ENCODE measurements at regions not wholly inside any gene's neighbourhood (a gene's known extent, or its start where the extent isn't known, plus 50 kb on each side); places are given as distances from the start of the nearest gene placed in this dataset.

GRCh38 chr4:10333942-10334341 is 123.3 kb downstream of the ZNF518B start:
- no peak overlapping the region for H3K4me2 ChIP-seq (ENCODE audit: low read length)
- H3K27ac ChIP-seq (ENCODE audit: low read depth, low read length) = no peak overlapping the region
- H3K9me2 ChIP-seq (ENCODE audit: insufficient read depth) = no peaks in the 10 kb centered on the region
- no peaks in the 10 kb centered on the region for H3K36me3 ChIP-seq (ENCODE audit: control insufficient read depth in 1 of 2, insufficient read depth in 2 of 2, low read length in 2 of 2)
- CTCF ChIA-PET = no interaction called here
- H3K4me1 ChIP-seq (ENCODE audit: control insufficient read depth in 1 of 2, insufficient read depth in 2 of 2, low read length in 2 of 2) = no peaks in the 10 kb centered on the region
- RAD21 ChIA-PET (ENCODE audit: low non-redundant PET in 1 of 2, low total read pairs in 2 of 2, uncharacterized antibody in 2 of 2, unreplicated experiment in 2 of 2) = no interaction called here
- H3K27me3 ChIP-seq (ENCODE audit: insufficient read depth, low read length) = peaks cover 69% of the 10 kb centered on the region
- H4K20me1 ChIP-seq (ENCODE audit: insufficient read depth) = no peaks in the 10 kb centered on the region
- POLR2A ChIA-PET = no interaction called here
- no peak for ATAC-seq
- no peak for DNase-seq (ENCODE audit: low read depth, low spot score)
- intact Hi-C loops (cut with micrococcal nuclease) = no loop called here
- H3K9me3 ChIP-seq (ENCODE audit: control insufficient read depth in 1 of 2, insufficient read depth in 1 of 2, low read depth in 1 of 2, low read length in 2 of 2) = no peaks in the 10 kb centered on the region
- no peak overlapping the region for H3K9ac ChIP-seq (ENCODE audit: low read length)
- no peak overlapping the region for H2AFZ ChIP-seq (ENCODE audit: low read depth, low read length, poor library complexity, severe bottlenecking)
- no TSS peak for BruUV-seq (replicated peaks)
- no peaks in the 10 kb centered on the region for H3K79me2 ChIP-seq (ENCODE audit: insufficient read depth, low read length)
- no peak overlapping the region for H3K4me3 ChIP-seq (replicated peaks in 1 of 2; ENCODE audit: low read depth in 1 of 2, low read length in 2 of 2)
- TF ChIP-seq RAD21 (IDR thresholded peaks at IDR 0.05; ENCODE audit: low read depth) = no peak
- no peak for TF ChIP-seq ZBTB33 (IDR thresholded peaks at IDR 0.05; ENCODE audit: extremely low read depth, insufficient replicate concordance, low read length)
- TF ChIP-seq EZH2phosphoT487 (IDR thresholded peaks at IDR 0.05; ENCODE audit: borderline replicate concordance) = no peak
- no peak for TF ChIP-seq SIN3A (IDR thresholded peaks at IDR 0.05; ENCODE audit: low read depth)
- no peak for TF ChIP-seq CEBPB (IDR thresholded peaks at IDR 0.05; ENCODE audit: low read depth)
- no peak for TF ChIP-seq MAX (IDR thresholded peaks at IDR 0.05)
- no peak for TF ChIP-seq JUND (IDR thresholded peaks at IDR 0.05)
- no peak for TF ChIP-seq ZFX (IDR thresholded peaks at IDR 0.05)
- TF ChIP-seq EZH2 (IDR thresholded peaks at IDR 0.05) = no peak
- TF ChIP-seq ZNF274 (IDR thresholded peaks at IDR 0.05; ENCODE audit: low read depth, low read length) = no peak
- TF ChIP-seq CTCF (IDR thresholded peaks at IDR 0.05 in 2 of 3, conservative IDR thresholded peaks at IDR 0.05 in 1 of 3; ENCODE audit: borderline replicate concordance in 1 of 3, insufficient read depth in 1 of 3, low read depth in 2 of 3, low read length in 2 of 3) = no peak

Data from HCT116 (cell line).